GM06990 (cell line): ENCODE measurements at regions not wholly inside any gene's neighbourhood (a gene's known extent, or its start where the extent isn't known, plus 50 kb on each side); places are given as distances from the start of the nearest gene placed in this dataset.

Source experiments
- DNase-seq: peaks from one replicate; pipeline ENCODE4 v3.0.0-alpha.2; 2011; ENCODE audit not compliant: insufficient read length; ENCODE audit errors: extremely low read depth
- H3K27me3 ChIP-seq: replicated peaks from 2 replicates; pipeline ENCODE4 v1.6.0; 2011; ENCODE audit warnings: low read length; ENCODE audit not compliant: control insufficient read depth, insufficient read depth
- H3K36me3 ChIP-seq: 2 replicates; pipeline ENCODE4 v1.5.1; 2011; ENCODE audit warnings: low read length; ENCODE audit not compliant: control insufficient read depth, insufficient read depth
- H3K4me3 ChIP-seq: replicated peaks from 2 replicates; pipeline ENCODE4 v1.5.1; 2011; ENCODE audit warnings: low read depth, mild to moderate bottlenecking, control low read depth, low read length
- CTCF ChIP-seq: IDR thresholded peaks from 2 replicates; pipeline ENCODE4 v1.5.1; 2011; ENCODE audit warnings: low read length, control low read depth, mild to moderate bottlenecking, inconsistent platforms; ENCODE audit not compliant: insufficient read depth, poor library complexity, severe bottlenecking

- H3K4me3 ChIP-seq, result no peak overlapping the region
- no peaks in the 10 kb centered on the region for H3K36me3 ChIP-seq
- no peak for DNase-seq
- TF ChIP-seq CTCF, result no peak
- H3K27me3 ChIP-seq, result no peaks in the 10 kb centered on the region; the same call in 1 of the 2 replicates
Observed at GRCh38 chr2:158006961-158007719, 94.5 kb upstream of the UPP2 start.

GRCh38 chr2:158004126-158004764, 97.4 kb upstream of the UPP2 start:
- H3K36me3 ChIP-seq, result no peaks in the 10 kb centered on the region
- no peak for DNase-seq
- no peak overlapping the region for H3K4me3 ChIP-seq
- H3K27me3 ChIP-seq, result no peaks in the 10 kb centered on the region; the same call in 1 of the 2 replicates
- TF ChIP-seq CTCF, result no peak

- H3K27me3 ChIP-seq, result no peaks in the 10 kb centered on the region
- no peak for TF ChIP-seq CTCF
- H3K36me3 ChIP-seq, result no peaks in the 10 kb centered on the region
- H3K4me3 ChIP-seq, result no peak overlapping the region
- no peak for DNase-seq
Observed at GRCh38 chr2:158002079-158002478, 99.6 kb upstream of the UPP2 start.

GRCh38 chr2:157996799-157997198, 104.9 kb upstream of the UPP2 start:
- Histone ChIP-seq H3K27me3 (no peaks in the 10 kb centered on the region), H3K36me3 (no peaks in the 10 kb centered on the region), H3K4me3 (no peak overlapping the region)
- no peak for TF ChIP-seq CTCF
- DNase-seq, result no peak

- DNase-seq, result no peak
- Histone ChIP-seq H3K27me3 (no peaks in the 10 kb centered on the region), H3K36me3 (no peaks in the 10 kb centered on the region), H3K4me3 (no peak overlapping the region)
- TF ChIP-seq CTCF, result no peak
Observed at GRCh38 chr2:157995117-157995516, 106.6 kb upstream of the UPP2 start.

GRCh38 chr2:157991932-157992331, 109.7 kb upstream of the UPP2 start:
- no peak for TF ChIP-seq CTCF
- DNase-seq, result no peak
- no peak overlapping the region for H3K4me3 ChIP-seq
- no peaks in the 10 kb centered on the region; the same call in none of the 2 replicates for H3K27me3 ChIP-seq
- no peaks in the 10 kb centered on the region for H3K36me3 ChIP-seq
